Endodermal cell (in vitro differentiated cells): ENCODE measurements at regions not wholly inside any gene's neighbourhood (a gene's known extent, or its start where the extent isn't known, plus 50 kb on each side); places are given as distances from the start of the nearest gene placed in this dataset.

Experiments
- DNase-seq: peaks from one replicate; pipeline ENCODE4 v3.0.0-alpha.2; 2017
- H3K27ac ChIP-seq: 2 replicates; pipeline ENCODE4 v1.5.1; 2013; ENCODE audit warnings: mild to moderate bottlenecking, low read depth, low read length, moderate library complexity
- H3K27me3 ChIP-seq: 2 replicates; pipeline ENCODE4 v1.6.1; 2013; ENCODE audit warnings: mild to moderate bottlenecking, low read length, moderate library complexity; ENCODE audit not compliant: insufficient read depth, control insufficient read depth, poor library complexity, severe bottlenecking
- H3K36me3 ChIP-seq: 2 replicates; pipeline ENCODE4 v1.7.0; 2013; ENCODE audit warnings: mild to moderate bottlenecking, low read length, moderate library complexity; ENCODE audit not compliant: control insufficient read depth, insufficient read depth
- H3K4me1 ChIP-seq: one replicate; pipeline ENCODE4 v1.7.0; 2013; ENCODE audit warnings: low read length; ENCODE audit not compliant: control insufficient read depth, insufficient read depth
- H3K4me3 ChIP-seq: 2 replicates; pipeline ENCODE4 v1.5.1; 2013; ENCODE audit warnings: mild to moderate bottlenecking, low read length, moderate library complexity
- H3K9ac ChIP-seq: 2 replicates; pipeline ENCODE4 v1.6.1; 2013; ENCODE audit warnings: mild to moderate bottlenecking, low read length, moderate library complexity; ENCODE audit not compliant: poor library complexity, severe bottlenecking; ENCODE audit errors: extremely low read depth
- H3K9me3 ChIP-seq: 2 replicates; pipeline ENCODE4 v1.6.1; 2013; ENCODE audit warnings: mild to moderate bottlenecking, low read length, moderate library complexity; ENCODE audit not compliant: control insufficient read depth
- H3K27ac Mint-ChIP-seq: 2 replicates; pipeline ENCODE4 v1.8.0; 2020; ENCODE audit warnings: mixed read lengths
- H3K27me3 Mint-ChIP-seq: 2 replicates; pipeline ENCODE4 v1.8.0; 2021; ENCODE audit warnings: mild to moderate bottlenecking, mixed read lengths; ENCODE audit not compliant: insufficient read depth
- H3K36me3 Mint-ChIP-seq: 2 replicates; pipeline ENCODE4 v1.8.0; 2020; ENCODE audit warnings: low read depth, mixed read lengths
- H3K4me1 Mint-ChIP-seq: 2 replicates; pipeline ENCODE4 v1.8.0; 2020; ENCODE audit warnings: mixed read lengths
- H3K4me3 Mint-ChIP-seq: 2 replicates; pipeline ENCODE4 v1.8.0; 2020; ENCODE audit warnings: mild to moderate bottlenecking, moderate library complexity, mixed read lengths
- H3K9me3 Mint-ChIP-seq: 2 replicates; pipeline ENCODE4 v1.8.0; 2020; ENCODE audit warnings: mild to moderate bottlenecking, mixed read lengths
- WGBS, 2 experiments: methylation state at CpG; one replicate each; pipeline versions ENCODE4 v1.1.5 to v1.1.7; 2013; ENCODE audit warnings: missing lambda C conversion rate in 2 of 2, mixed read lengths in 1 of 2; ENCODE audit not compliant: insufficient coverage in 1 of 2, insufficient read length in 1 of 2; 5-methylcytosine and 5-hydroxymethylcytosine counted together
- TF ChIP-seq, protein P1 (sequence below): fragments of 200-600 bp; sonication (generic); conservative IDR thresholded peaks from 2 replicates; pipeline ENCODE4 v1.5.0; 2021; ENCODE audit warnings: antibody characterized with exemption, mild to moderate bottlenecking

DNA sequence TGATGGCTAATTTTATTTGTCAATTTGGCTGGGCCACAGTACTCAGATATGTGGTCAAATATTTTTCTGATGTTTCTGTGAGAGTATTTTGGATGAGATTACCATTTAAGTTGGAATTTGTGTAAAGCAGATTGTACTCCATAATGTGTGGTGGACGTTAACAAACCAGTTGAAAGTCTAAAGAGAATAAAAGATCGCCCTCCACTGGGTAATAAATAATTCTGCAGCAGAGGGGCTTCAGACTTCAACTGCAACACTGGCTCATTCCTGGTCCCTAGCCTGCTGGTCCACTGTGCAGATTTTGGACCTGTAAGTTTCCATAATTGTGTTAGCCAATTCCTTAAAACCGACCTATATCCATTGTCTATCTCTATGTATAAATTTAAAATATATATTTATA is 540.3 kb downstream of the PCDH18 start:
- Histone ChIP-seq H3K27ac (no peak overlapping the region), H3K27me3 (no peaks in the 10 kb centered on the region), H3K4me1 (no peaks in the 10 kb centered on the region), H3K9ac (no peak overlapping the region), H3K36me3 (no peaks in the 10 kb centered on the region), H3K4me3 (no peak overlapping the region), H3K9me3 (peaks cover 6% of the 10 kb centered on the region)
- H3K9me3 Mint-ChIP-seq: peaks cover 2% of the 10 kb centered on the region
- no peak overlapping the region for H3K4me3 Mint-ChIP-seq
- no peaks in the 10 kb centered on the region for H3K4me1 Mint-ChIP-seq
- no peaks in the 10 kb centered on the region for H3K36me3 Mint-ChIP-seq
- no peak overlapping the region for H3K27ac Mint-ChIP-seq
- no peak for DNase-seq
- TF ChIP-seq, protein P1, sequence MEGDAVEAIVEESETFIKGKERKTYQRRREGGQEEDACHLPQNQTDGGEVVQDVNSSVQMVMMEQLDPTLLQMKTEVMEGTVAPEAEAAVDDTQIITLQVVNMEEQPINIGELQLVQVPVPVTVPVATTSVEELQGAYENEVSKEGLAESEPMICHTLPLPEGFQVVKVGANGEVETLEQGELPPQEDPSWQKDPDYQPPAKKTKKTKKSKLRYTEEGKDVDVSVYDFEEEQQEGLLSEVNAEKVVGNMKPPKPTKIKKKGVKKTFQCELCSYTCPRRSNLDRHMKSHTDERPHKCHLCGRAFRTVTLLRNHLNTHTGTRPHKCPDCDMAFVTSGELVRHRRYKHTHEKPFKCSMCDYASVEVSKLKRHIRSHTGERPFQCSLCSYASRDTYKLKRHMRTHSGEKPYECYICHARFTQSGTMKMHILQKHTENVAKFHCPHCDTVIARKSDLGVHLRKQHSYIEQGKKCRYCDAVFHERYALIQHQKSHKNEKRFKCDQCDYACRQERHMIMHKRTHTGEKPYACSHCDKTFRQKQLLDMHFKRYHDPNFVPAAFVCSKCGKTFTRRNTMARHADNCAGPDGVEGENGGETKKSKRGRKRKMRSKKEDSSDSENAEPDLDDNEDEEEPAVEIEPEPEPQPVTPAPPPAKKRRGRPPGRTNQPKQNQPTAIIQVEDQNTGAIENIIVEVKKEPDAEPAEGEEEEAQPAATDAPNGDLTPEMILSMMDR: peak; percentile 60
- no peaks in the 10 kb centered on the region for H3K27me3 Mint-ChIP-seq
- WGBS, 2 experiments: 28 to 58% methylated on average over 2 of the region's 3 CpGs

GRCh38 chr4:136985683-136986082 is 546.6 kb downstream of the PCDH18 start:
- Mint-ChIP-seq H3K36me3 (no peaks in the 10 kb centered on the region), H3K27ac (no peak overlapping the region)

GRCh38 chr4:136967069-136967468 is 565.2 kb downstream of the PCDH18 start:
- 100% methylated on average over 4 of the region's 4 CpGs; no CpG with 5 or more reads in 1 of the 2 experiments for WGBS, 2 experiments

More at GRCh38 chr4:136985683-136986082, 546.6 kb downstream of the PCDH18 start:
- TF ChIP-seq, protein P1: no peak
- H3K9me3 ChIP-seq: peaks cover 6% of the 10 kb centered on the region
- WGBS, 2 experiments: 86% methylated on average over 1 of the region's 1 CpG; no CpG with 5 or more reads in 1 of the 2 experiments
- Mint-ChIP-seq H3K9me3 (peaks cover 2% of the 10 kb centered on the region), H3K4me1 (peaks cover 11% of the 10 kb centered on the region), H3K27me3 (no peaks in the 10 kb centered on the region), H3K4me3 (no peak overlapping the region)
- no peak overlapping the region for H3K9ac ChIP-seq
- H3K36me3 ChIP-seq: no peaks in the 10 kb centered on the region
- no peak overlapping the region for H3K27ac ChIP-seq
- DNase-seq: no peak
- H3K4me3 ChIP-seq: no peak overlapping the region
- H3K27me3 ChIP-seq: no peaks in the 10 kb centered on the region
- H3K4me1 ChIP-seq: peaks cover 3% of the 10 kb centered on the region

More at GRCh38 chr4:136967069-136967468, 565.2 kb downstream of the PCDH18 start:
- Histone ChIP-seq H3K36me3 (no peaks in the 10 kb centered on the region), H3K27ac (no peak overlapping the region), H3K9me3 (no peaks in the 10 kb centered on the region), H3K4me3 (no peak overlapping the region), H3K9ac (no peak overlapping the region), H3K27me3 (no peaks in the 10 kb centered on the region), H3K4me1 (no peaks in the 10 kb centered on the region)
- peaks cover 1% of the 10 kb centered on the region for H3K9me3 Mint-ChIP-seq
- no peaks in the 10 kb centered on the region for H3K4me1 Mint-ChIP-seq
- H3K27me3 Mint-ChIP-seq: no peaks in the 10 kb centered on the region
- TF ChIP-seq, protein P1: no peak
- H3K36me3 Mint-ChIP-seq: no peaks in the 10 kb centered on the region
- DNase-seq: no peak
- H3K27ac Mint-ChIP-seq: no peak overlapping the region
- H3K4me3 Mint-ChIP-seq: no peak overlapping the region
